ENCODE measurements at regions not wholly inside any gene's neighbourhood (a gene's known extent, or its start where the extent isn't known, plus 50 kb on each side); places are given as distances from the start of the nearest gene placed in this dataset.
"Not testable (repeated sequence)": the region's sequence is repeated elsewhere in the genome, so short reads cannot be mapped to it uniquely, and the experiment has no call there.

- in situ Hi-C loops (cut with HindIII; ENCODE audit: low sequenced_read_pairs), result no loop called here
Measured at GRCh38 chr13:112144616-112145550, 77.9 kb downstream of the SOX1 start.

- in situ Hi-C loops (cut with HindIII; ENCODE audit: low sequenced_read_pairs), result no loop called here
Measured at GRCh38 chr13:112145551-112146360, 78.8 kb downstream of the SOX1 start.

- in situ Hi-C loops (cut with HindIII; ENCODE audit: low sequenced_read_pairs), result no loop called here
Measured at GRCh38 chr13:112150352-112150751, 83.4 kb downstream of the SOX1 start.

DNA sequence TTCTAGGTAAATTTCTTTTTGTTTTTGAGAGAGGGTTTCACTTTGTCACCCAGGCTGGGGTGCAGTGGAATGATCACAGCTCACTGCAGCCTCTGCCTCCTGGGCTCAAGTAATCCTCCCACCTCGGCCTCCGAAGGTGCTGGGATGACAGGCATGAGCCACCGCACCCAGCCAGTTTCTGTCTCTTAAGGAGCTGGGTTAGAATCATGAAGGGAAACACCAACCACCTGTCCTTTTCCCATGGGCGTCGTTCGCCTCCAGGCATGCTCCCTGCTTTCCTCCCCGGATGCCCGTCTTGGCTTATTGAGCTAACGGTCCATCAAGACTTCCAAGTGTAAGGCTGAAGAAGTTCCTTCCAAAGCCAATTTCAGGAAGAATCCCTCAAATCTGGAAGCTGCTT is 85.9 kb downstream of the SOX1 start:
- in situ Hi-C loops (cut with HindIII; ENCODE audit: low sequenced_read_pairs), result no loop called here

DNA sequence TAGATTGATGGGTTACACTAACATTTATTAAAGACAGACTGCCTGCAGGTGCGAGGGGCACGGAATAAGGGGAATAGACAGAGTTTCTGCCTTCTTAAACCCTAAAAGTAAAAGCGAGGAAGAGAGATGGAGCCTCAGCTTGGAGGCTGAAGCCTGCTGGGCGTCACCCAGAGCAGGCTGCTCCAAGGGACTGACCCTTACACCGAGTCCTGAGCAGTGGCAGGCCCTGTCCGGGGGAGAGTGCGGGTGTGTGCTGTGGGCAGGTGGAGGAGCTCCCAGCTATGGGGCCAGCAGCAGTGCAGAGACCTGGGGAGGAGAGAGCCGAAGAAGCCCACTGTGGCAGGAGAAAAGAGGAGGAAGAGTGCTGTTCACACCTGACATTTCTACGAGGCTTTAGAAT is 86.4 kb downstream of the SOX1 start:
- in situ Hi-C loops (cut with HindIII; ENCODE audit: low sequenced_read_pairs), result no loop called here

GRCh38 chr13:112153846-112154245 is 86.9 kb downstream of the SOX1 start:
- in situ Hi-C loops (cut with HindIII; ENCODE audit: low sequenced_read_pairs), result no loop called here

- in situ Hi-C loops (cut with HindIII; ENCODE audit: low sequenced_read_pairs), result loop anchor here (5.0 kb wide), 1 partner anchor 83 kb away; no protein-coding TSS in a partner anchor
Measured at GRCh38 chr13:112154301-112155060, 87.5 kb downstream of the SOX1 start.

DNA sequence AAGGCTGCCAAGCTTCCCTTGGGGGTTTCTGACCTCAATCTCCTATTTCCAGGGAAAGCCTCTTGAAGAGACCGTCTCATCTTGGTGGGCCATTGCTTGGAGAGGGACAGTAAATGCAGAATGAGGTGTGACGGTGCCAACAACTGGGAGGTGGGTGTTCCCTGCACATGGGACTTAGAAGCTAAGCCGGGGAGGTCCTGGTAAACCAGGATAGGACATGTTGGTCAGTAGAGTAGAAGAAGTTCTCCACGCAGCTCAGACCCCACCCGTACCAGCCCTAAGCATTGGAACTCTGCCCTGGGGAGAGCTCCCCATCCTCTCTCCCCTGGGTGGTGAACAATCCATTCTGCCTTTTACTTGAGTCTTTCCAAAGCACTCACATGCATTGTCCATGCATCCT is 92.0 kb downstream of the SOX1 start:
- in situ Hi-C loops (cut with HindIII; ENCODE audit: low sequenced_read_pairs), result loop anchor here (5.0 kb wide), 1 partner anchor 78 kb away; no protein-coding TSS in a partner anchor

DNA sequence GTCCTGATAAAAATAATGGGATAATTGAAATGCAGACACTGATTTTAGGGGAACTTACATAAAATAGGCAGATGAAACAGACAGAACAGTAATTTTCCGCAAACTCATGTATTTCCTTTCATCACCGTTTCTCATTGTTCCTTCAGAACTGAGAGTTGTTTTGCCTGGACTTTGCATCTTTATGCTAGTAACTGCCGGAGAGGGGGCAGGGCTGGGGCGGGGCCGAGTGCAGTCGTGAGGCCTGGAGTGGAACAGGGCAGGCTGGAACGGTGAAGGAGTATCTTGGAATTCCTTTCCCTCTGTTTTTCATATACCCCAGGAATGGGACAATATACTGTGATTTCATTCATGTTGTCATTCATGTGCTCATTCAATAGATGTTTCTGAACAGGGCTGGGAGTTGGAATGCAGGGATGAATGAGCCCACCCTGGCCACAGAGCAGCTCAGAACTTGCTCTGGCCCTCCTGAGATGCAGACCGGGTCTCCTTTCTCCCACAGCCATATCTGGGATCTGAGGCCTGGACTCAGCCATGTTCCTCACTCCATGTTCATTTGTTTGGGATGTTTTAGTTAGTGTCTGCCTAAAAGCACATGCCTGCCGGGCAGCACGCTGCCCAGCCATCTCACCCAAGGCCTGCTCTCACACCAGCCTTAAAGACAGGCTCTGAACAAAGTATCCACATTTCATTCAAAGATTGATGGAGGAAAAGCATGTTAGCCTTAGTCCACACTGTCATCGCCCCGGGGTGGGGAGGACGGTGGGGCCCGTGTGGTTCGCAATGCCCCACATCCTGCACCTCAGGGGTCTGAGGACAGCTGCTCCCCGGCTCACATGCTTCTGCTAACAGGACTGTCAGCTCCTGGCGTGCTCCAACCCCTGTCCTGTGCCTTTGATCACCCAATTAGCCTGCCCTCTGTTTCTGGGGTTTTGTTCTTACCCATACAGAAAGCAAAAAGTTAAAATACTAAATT is 92.9 kb downstream of the SOX1 start:
- in situ Hi-C loops (cut with HindIII; ENCODE audit: low sequenced_read_pairs), result loop anchor here (5.0 kb wide), 1 partner anchor 77 kb away; no protein-coding TSS in a partner anchor

DNA sequence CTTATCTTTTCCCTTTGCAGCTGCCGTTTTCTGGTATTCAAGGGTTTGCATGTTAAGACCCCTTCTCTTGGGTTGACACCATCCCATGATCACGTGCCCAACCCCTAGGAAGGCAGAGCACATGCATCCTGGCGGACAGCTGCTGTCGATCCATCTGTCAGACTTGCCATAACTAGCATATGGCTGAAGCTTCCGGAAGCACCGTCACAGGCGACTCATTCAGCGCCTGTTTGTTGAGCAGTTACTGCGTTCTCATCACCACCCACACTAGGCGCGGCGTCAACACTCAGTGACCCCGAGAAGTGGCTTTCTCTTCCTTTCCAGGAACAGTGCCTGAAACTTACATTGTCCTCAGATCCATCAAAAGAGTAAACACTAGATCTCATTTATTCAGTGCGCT is 93.6 kb downstream of the SOX1 start:
- in situ Hi-C loops (cut with HindIII; ENCODE audit: low sequenced_read_pairs), result no loop called here

GRCh38 chr13:112161521-112162301 is 94.8 kb downstream of the SOX1 start:
- in situ Hi-C loops (cut with HindIII; ENCODE audit: low sequenced_read_pairs), result no loop called here

DNA sequence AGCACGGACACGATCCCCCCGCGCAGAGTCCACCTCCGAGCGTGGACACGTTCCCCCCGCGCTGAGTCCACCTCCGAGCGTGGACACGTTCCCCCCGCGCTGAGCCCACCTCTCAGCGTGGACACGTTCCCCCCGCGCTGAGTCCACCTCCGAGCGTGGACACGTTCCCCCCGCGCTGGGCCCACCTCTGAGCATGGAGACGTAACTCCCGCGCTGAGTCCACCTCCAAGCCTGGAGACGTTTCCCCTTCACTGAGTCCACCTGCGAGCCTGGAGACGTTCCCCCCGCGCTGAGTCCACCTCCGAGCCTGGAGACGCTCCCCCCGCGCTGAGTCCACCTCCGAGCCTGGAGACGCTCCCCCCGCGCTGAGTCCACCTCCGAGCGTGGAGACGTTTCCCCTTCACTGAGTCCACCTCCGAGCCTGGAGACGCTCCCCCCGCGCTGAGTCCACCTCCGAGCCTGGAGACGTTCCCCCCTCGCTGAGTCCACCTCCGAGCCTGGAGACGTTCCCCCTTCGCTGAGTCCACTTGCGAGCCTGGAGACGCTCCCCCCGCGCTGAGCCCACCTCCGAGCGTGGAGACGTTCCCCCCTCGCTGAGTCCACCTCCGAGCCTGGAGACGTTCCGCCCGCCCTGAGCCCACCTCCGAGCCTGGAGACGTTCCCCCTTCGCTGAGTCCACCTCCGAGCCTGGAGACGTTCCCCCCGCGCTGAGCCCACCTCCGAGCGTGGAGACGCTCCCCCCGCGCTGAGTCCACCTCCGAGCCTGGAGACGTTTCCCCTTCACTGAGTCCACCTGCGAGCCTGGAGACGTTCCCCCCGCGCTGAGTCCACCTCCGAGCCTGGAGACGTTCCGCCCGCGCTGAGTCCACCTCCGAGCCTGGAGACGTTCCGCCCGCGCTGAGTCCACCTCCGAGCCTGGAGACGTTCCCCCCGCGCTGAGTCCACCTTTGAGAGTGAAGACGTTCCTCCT is 97.0 kb downstream of the SOX1 start:
- in situ Hi-C loops (cut with HindIII; ENCODE audit: low sequenced_read_pairs), result not testable (repeated sequence)

DNA sequence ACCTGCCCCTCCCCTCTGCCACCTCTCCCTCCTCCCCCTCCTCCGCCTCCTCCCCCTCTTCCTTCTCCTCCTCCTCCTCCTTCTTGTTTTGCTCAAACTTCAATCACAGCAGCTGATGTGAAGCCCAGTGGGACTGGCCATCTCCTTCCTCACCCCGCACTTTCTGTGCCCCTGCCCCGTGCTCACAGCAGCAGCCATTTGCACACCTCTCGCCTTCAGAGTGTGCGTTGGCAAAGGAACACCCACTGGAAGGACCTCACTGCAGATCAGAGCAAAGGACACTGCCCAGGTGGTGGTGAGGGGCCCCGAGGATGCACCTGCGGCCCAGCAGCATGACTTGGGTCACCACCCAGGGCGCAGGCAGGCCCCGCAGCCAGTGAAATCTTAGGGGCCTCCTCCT is 98.8 kb downstream of the SOX1 start:
- in situ Hi-C loops (cut with HindIII; ENCODE audit: low sequenced_read_pairs), result no loop called here

GRCh38 chr13:112168761-112169160 is 101.8 kb downstream of the SOX1 start:
- in situ Hi-C loops (cut with HindIII; ENCODE audit: low sequenced_read_pairs), result no loop called here

DNA sequence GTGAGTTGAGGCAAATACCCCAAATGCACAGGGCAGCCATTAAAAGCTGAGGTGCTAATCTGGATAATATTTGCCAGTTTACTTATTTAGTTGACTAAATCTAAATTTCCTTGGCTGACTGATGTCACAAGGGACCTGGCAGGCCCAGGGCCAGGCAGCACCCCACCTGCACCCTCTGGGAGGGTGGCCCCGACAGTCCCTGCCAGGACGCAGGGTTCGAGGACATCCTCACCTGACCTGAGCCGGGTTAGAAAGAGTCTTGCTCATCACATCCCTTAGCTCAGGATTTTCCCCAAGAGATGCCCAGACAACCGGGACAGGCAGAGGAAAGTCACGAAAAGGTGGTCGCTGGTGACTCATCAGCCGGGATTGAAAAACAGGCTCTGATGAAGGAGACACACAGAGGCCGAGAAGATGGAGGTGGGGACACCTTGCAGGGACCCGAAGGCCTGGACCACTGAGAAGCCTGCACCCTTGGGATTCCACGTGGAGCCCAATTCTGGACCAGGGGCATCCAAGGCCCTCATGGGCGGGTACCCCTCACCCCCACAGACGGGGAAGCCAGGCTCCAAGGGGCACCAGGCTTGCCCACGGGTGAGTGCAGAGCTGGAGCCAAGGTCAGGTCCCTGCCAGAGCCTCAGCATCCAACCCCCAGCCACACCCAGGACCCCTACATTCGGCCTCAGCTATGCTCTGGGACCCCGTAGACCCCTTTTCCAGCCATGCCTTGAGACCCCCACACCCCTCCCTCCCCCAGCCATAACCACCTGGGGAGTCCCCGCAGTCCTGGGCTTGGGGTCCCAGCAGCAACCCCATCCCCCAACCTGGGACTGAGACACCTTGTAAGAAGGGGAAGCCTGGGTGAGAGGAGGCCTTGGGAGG is 103.2 kb downstream of the SOX1 start:
- in situ Hi-C loops (cut with HindIII; ENCODE audit: low sequenced_read_pairs), result loop anchor here (5.0 kb wide), 1 partner anchor 58 kb away; no protein-coding TSS in a partner anchor

- in situ Hi-C loops (cut with HindIII; ENCODE audit: low sequenced_read_pairs), result loop anchor here (5.0 kb wide), 1 partner anchor 59 kb away; no protein-coding TSS in a partner anchor
Measured at GRCh38 chr13:112170823-112171569, 104.0 kb downstream of the SOX1 start.

Data from endothelial cell of hepatic sinusoid (primary cell).